ENCODE measurements at regions not wholly inside any gene's neighbourhood (a gene's known extent, or its start where the extent isn't known, plus 50 kb on each side); places are given as distances from the start of the nearest gene placed in this dataset.

DNA sequence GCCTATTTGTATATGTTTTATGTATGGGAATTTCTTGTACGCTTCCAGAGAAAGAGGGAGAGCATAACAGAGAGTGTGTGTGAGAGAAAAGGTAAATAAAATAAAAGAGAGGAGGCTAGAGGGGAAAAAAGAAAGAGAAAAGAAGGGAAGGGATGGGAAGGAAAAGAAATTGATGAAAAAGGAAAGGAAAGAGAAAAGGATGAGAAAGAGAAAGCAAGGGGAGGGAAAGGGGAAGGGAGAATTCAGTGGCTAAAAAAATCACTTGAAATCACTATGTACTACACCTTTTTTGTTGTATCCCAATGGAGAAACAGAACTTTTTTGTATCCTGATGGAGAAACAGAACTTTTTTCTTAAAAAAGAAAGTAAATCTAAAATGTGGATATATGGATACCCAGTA lies 165.5 kb upstream of the MBNL1 start:
- no peaks in the 10 kb centered on the region for H3K27me3 ChIP-seq (replicated peaks)

DNA sequence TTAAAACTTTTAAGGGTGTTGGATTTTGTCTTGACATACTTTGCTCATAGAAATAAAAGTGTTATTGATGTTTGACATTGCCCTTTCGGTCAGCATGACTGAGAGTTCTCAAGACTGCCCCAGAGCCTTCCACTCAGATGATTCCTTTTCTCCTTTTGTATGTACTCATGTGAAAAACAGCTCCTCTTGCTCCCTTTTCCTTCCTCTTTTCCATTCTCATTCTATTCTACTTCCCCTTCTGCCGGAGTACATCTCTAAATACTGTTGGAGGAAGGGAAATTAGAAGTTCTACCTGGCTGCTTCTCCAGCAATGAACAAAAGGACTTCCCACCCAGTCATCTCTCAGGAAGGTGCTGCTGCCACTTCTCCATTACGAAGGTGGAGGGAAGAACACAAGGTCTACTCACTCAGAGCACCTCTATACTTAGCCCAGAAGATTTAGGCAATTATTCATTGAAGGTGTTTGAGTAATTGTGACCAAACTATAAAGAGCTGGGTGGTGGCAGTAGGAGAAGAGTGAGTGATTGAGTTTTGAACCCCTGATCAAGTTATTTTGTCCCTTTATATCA lies 163.8 kb upstream of the MBNL1 start:
- Histone ChIP-seq H3K27ac (no peak overlapping the region), H3K27me3 (replicated peaks) (no peaks in the 10 kb centered on the region), H3K36me3 (no peaks in the 10 kb centered on the region), H3K4me3 (no peak overlapping the region), H3K9me3 (replicated peaks) (no peaks in the 10 kb centered on the region), H3K4me1 (replicated peaks) (no peaks in the 10 kb centered on the region)
- DNase-seq (ENCODE audit: low read depth in 1 of 2, low spot score in 2 of 2) = no peak

More for the DNA sequence above, 165.5 kb upstream of the MBNL1 start:
- no peaks in the 10 kb centered on the region for H3K36me3 ChIP-seq
- H3K9me3 ChIP-seq (replicated peaks) = no peaks in the 10 kb centered on the region
- H3K27ac ChIP-seq = no peak overlapping the region
- DNase-seq (ENCODE audit: low read depth in 1 of 2, low spot score in 2 of 2) = no peak
- no peak overlapping the region for H3K4me3 ChIP-seq
- no peaks in the 10 kb centered on the region for H3K4me1 ChIP-seq (replicated peaks)

DNA sequence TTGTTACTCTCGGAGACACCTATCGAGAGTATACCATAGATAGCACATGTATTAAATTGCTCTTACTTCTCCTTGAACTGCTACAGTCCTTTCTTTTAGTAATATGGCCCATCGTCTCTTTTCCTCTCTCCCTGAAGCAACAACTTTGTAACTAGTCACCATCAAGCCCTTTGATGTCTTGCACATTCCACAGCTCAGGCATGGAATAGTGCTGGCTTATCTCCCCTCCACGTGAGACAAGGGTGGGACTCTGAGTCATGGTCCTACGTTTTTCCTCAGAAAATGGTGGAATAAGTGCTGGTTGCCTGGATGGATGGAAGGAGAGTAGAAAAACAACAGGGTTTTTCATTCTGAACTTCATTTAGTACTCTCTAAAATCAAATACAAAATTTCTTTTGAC lies 163.3 kb upstream of the MBNL1 start:
- Histone ChIP-seq H3K27me3 (replicated peaks) (no peaks in the 10 kb centered on the region), H3K4me1 (replicated peaks) (no peaks in the 10 kb centered on the region), H3K27ac (no peak overlapping the region), H3K9me3 (replicated peaks) (no peaks in the 10 kb centered on the region), H3K4me3 (no peak overlapping the region), H3K36me3 (no peaks in the 10 kb centered on the region)
- DNase-seq (ENCODE audit: low read depth in 1 of 2, low spot score in 2 of 2) = no peak

DNA sequence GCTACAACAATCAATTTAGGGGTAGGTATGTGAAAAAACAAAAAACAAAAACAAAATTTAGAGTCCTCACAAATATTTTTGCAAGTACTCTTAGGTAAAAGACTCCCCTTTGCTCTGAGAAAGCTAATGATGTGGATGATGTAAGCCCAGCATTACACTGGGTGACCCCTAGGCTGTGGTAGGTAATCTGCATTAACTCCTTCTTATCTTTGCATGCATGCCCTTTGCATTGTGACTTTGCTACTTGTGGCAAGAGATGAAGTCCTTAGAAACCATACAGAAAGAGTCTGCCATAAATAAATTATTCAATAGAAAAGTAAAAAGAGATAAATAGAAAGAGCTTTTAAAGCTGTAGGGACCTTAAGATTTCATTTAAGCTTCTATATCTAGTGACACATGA lies 159.7 kb upstream of the MBNL1 start:
- no peaks in the 10 kb centered on the region for H3K27me3 ChIP-seq (replicated peaks)
- no peaks in the 10 kb centered on the region for H3K9me3 ChIP-seq (replicated peaks)
- H3K27ac ChIP-seq = no peak overlapping the region
- no peaks in the 10 kb centered on the region for H3K4me1 ChIP-seq (replicated peaks)
- no peak overlapping the region for H3K4me3 ChIP-seq
- H3K36me3 ChIP-seq = no peaks in the 10 kb centered on the region
- DNase-seq (ENCODE audit: low read depth in 1 of 2, low spot score in 2 of 2) = no peak

DNA sequence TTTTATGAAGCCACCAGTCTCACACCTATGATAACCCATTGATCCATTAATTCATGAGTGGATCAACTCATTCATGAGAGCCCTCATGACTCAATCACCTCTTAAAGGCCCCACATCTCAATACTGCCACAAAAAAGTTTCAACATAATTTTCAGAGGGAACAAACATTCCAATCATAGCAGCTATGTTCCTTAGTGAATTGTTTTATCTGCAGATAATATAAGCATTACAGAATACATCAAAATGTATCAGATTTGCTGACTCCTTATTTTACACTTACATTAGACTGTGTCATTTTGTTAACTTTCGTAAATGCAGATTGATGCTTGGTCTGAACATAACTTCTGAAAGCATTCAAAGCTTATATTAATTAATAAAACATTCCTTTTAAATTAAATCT lies 155.3 kb upstream of the MBNL1 start:
- Histone ChIP-seq H3K27me3 (replicated peaks) (no peaks in the 10 kb centered on the region), H3K27ac (no peak overlapping the region), H3K36me3 (no peaks in the 10 kb centered on the region), H3K4me3 (no peak overlapping the region), H3K9me3 (replicated peaks) (no peaks in the 10 kb centered on the region), H3K4me1 (replicated peaks) (no peaks in the 10 kb centered on the region)
- DNase-seq (ENCODE audit: low read depth in 1 of 2, low spot score in 2 of 2) = no peak

DNA sequence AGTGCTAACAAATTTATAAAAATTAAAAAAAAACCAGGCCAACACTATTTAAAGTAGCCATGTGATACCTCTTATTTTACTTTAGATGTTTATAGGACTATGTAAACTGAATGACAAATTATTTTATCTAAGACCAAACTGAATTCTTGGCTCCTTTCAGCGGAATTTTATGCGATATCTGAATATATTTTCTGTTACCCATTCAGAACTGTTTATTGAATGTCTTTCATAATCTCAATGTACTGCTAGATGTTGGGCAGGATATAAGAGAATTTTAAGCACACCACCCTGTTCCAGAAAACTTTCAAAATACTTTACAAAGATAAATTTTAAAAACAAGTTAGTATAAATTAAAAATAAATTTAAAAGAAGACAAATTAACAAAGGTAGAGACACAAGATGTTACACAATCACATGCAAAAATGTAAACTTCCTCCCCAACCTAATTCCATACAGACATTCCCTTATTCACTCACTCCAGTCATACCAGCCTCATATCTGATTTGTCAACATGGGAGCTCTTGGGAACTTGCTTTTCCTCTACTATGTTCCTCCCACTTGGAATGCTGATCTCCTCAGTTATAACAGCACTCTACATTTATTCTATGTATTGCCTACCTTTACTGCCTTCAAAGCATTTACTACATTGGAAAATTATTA lies 154.6 kb upstream of the MBNL1 start:
- H3K4me1 ChIP-seq (replicated peaks) = no peaks in the 10 kb centered on the region
- H3K9me3 ChIP-seq (replicated peaks) = no peaks in the 10 kb centered on the region
- DNase-seq (ENCODE audit: low read depth in 1 of 2, low spot score in 2 of 2) = no peak
- H3K36me3 ChIP-seq = no peaks in the 10 kb centered on the region
- H3K27me3 ChIP-seq (replicated peaks) = no peaks in the 10 kb centered on the region
- no peak overlapping the region for H3K27ac ChIP-seq
- H3K4me3 ChIP-seq = no peak overlapping the region

DNA sequence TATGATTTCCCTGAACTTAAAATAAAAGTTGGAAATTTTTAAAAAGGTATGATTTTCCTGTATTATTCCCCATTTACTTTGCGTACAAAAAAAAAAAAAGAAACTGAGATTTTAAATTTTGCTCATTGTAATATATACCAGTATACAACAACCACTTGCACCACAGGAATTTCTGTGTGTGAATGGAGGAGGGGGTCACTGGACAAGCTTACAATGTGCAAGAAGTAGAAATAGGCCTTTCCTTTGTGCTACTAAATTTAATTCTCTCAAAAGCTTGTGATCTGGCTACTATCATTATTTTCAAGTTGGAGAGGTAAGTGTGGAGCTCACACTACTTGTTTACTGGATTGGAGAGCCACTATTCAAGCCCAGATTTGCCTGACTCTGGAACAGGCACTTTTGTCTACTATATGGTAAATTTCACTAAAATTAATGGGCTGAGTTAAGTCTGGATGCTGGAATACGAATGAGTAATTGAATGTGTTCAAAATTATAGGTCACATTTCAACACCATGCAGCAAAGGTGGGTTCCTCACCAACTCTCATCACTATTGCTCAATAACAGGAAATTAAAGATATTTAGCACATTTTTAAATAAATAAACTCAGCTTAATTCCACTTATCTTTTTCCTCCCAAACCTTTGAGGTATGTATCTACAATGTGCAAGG lies 148.0 kb upstream of the MBNL1 start:
- no peaks in the 10 kb centered on the region for H3K9me3 ChIP-seq (replicated peaks)
- H3K4me3 ChIP-seq = no peak overlapping the region
- H3K36me3 ChIP-seq = no peaks in the 10 kb centered on the region
- H3K27me3 ChIP-seq (replicated peaks) = no peaks in the 10 kb centered on the region
- H3K27ac ChIP-seq = peak overlapping the region; percentile 61
- H3K4me1 ChIP-seq (replicated peaks) = peaks cover 29% of the 10 kb centered on the region
- DNase-seq (ENCODE audit: low read depth in 1 of 2, low spot score in 2 of 2) = no peak

DNA sequence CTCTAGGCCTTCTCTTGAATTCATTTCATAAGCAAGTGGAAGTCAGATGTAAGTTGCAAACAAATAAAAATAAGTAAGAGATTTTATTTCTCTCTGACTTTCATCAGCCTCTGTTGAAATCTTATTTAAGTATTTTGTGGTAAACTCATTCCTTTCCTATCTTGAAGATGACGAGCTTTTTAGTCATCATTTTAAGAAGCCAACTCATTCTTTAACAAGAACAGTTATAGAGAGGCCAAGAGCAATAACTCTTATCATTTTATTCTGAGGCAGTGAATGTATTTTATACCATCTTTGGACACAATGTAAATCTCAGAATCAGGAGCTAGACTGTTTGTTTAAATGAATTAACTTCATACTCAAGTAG lies 147.5 kb upstream of the MBNL1 start:
- Histone ChIP-seq H3K9me3 (replicated peaks) (no peaks in the 10 kb centered on the region), H3K4me3 (no peak overlapping the region), H3K27me3 (replicated peaks) (no peaks in the 10 kb centered on the region), H3K36me3 (no peaks in the 10 kb centered on the region), H3K27ac (peak overlapping the region; percentile 61), H3K4me1 (replicated peaks) (peaks cover 29% of the 10 kb centered on the region)
- DNase-seq (ENCODE audit: low read depth in 1 of 2, low spot score in 2 of 2) = peak in 1 of 2 experiments; percentile 52

DNA sequence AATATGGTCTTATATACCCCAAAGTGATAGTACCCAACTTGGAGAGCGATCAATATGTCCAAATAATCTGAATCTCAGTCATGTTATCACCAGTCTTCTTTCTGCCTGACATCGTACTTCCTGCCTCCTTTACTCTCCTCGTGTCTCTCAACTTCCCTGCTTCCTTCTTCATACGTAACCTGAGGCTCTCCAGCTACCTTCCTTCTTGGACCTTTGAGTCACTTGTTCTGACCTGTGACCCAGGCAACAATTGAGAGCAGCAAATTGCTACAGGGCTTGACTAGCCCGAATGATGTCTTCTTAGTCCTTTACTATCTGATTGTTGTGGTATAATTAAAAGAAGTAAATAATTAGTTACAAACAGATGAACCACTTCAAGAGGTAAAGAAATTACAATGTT lies 145.9 kb upstream of the MBNL1 start:
- no peaks in the 10 kb centered on the region for H3K9me3 ChIP-seq (replicated peaks)
- no peaks in the 10 kb centered on the region for H3K27me3 ChIP-seq (replicated peaks)
- no peak overlapping the region for H3K27ac ChIP-seq
- DNase-seq (ENCODE audit: low read depth in 1 of 2, low spot score in 2 of 2) = no peak
- H3K4me3 ChIP-seq = no peak overlapping the region
- peaks cover 29% of the 10 kb centered on the region for H3K4me1 ChIP-seq (replicated peaks)
- H3K36me3 ChIP-seq = no peaks in the 10 kb centered on the region

DNA sequence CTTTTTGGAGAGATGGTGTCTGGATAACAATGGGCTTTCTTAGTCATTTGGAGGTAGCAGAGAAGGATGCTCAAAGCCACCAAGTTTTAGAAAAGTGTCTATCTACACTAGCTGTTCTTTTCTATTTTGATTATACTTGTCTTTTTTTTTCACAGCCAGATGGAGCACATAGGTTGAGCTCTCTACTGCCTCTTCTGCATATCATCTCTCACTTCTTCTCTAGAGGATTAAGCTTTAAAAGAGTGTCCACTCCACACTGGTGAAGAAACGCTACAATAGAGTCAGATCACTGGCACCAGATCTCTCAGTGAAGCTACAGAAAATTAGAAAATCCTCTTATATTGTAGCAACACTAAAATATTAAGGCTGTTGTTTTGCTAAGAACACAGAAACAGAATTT lies 145.3 kb upstream of the MBNL1 start:
- Histone ChIP-seq H3K27me3 (replicated peaks) (no peaks in the 10 kb centered on the region), H3K36me3 (no peaks in the 10 kb centered on the region), H3K27ac (no peak overlapping the region), H3K9me3 (replicated peaks) (no peaks in the 10 kb centered on the region), H3K4me3 (no peak overlapping the region), H3K4me1 (replicated peaks) (peaks cover 29% of the 10 kb centered on the region)
- DNase-seq (ENCODE audit: low read depth in 1 of 2, low spot score in 2 of 2) = no peak

DNA sequence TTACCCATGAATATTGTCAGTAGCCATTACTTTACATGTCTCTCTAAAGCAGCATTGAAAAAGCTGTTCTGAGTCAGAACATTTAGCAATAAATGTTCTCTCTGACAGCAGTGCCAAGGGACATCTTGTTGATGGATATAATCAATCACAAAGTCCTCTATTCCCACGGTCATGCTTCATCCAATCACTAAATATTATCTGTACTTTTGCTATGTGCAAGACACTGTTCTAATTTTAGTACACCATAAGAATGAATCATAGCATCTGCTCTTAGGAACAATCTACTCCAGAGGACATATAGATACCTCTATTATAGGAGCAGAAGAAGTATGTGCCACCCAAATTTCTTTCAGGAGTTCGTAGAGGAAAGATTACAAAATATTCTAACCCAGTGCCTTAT lies 142.5 kb upstream of the MBNL1 start:
- no peaks in the 10 kb centered on the region for H3K27me3 ChIP-seq (replicated peaks)
- H3K4me1 ChIP-seq (replicated peaks) = peaks cover 11% of the 10 kb centered on the region
- no peaks in the 10 kb centered on the region for H3K36me3 ChIP-seq
- DNase-seq (ENCODE audit: low read depth in 1 of 2, low spot score in 2 of 2) = no peak
- H3K4me3 ChIP-seq = no peak overlapping the region
- H3K27ac ChIP-seq = no peak overlapping the region
- H3K9me3 ChIP-seq (replicated peaks) = no peaks in the 10 kb centered on the region

DNA sequence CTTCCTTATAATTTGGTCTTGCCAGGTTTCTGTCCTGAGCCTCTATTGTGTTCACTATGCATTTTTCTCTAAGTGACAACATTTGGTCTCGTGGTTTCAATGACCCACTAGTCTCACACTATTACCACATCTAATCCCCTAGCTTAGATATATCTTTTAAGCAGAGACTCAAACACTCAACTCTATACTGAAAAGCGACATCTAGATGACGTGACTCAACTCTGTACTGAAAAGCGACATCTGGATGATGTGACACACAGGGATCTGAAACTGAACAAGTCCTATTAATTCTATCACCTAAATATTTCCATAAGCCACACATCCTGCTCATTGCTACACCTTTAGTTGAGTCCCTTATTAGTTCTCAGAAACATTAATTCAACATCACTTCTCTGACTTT lies 141.7 kb upstream of the MBNL1 start:
- no peaks in the 10 kb centered on the region for H3K27me3 ChIP-seq (replicated peaks)
- H3K9me3 ChIP-seq (replicated peaks) = no peaks in the 10 kb centered on the region
- H3K4me3 ChIP-seq = no peak overlapping the region
- no peaks in the 10 kb centered on the region for H3K36me3 ChIP-seq
- H3K4me1 ChIP-seq (replicated peaks) = peaks cover 3% of the 10 kb centered on the region
- DNase-seq (ENCODE audit: low read depth in 1 of 2, low spot score in 2 of 2) = no peak
- H3K27ac ChIP-seq = no peak overlapping the region

DNA sequence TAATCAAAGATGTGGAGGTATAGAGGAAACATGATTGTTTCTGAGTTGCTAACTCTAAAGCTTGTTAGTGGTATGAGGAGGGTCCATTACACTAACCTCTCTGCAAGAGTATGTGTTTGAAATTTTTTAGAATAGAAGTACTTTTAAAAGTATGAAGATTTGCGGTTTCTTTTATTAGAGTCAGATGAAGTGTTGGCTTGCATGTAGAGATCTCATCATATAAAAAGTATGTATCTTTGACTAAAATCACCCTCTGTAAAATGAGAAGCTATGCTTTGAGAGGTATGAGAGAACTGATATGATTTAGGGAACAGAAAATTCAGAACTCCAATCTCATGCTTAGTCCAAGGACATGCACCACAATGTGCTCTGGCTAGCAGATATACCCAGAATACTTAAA lies 140.4 kb upstream of the MBNL1 start:
- Histone ChIP-seq H3K27ac (no peak overlapping the region), H3K36me3 (no peaks in the 10 kb centered on the region), H3K4me1 (replicated peaks) (no peaks in the 10 kb centered on the region), H3K4me3 (no peak overlapping the region), H3K9me3 (replicated peaks) (no peaks in the 10 kb centered on the region), H3K27me3 (replicated peaks) (no peaks in the 10 kb centered on the region)
- no peak for DNase-seq (ENCODE audit: low read depth in 1 of 2, low spot score in 2 of 2)

DNA sequence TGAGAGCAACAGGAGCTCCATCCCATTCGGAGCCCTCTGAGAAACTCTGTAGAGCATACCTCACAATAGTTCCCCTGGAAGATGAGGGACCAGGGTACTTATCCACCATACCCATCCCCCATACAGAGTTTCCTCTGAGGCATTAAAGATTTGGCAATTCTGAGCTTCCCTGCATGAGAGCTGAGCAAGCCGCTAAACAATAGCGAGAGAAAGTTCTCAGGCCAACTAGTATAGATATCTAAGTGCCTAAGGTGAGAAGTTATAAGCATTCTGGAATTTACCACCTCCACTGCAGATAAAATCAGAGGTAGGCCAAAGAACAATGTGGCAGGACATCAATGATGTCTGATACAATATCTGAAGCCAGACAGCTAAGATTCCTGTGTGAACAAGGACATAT lies 129.1 kb upstream of the MBNL1 start:
- Histone ChIP-seq H3K4me3 (no peak overlapping the region), H3K36me3 (no peaks in the 10 kb centered on the region), H3K4me1 (replicated peaks) (no peaks in the 10 kb centered on the region), H3K27me3 (replicated peaks) (no peaks in the 10 kb centered on the region), H3K27ac (no peak overlapping the region), H3K9me3 (replicated peaks) (no peaks in the 10 kb centered on the region)
- no peak for DNase-seq (ENCODE audit: low read depth in 1 of 2, low spot score in 2 of 2)
